ENCODE measurements at regions not wholly inside any gene's neighbourhood (a gene's known extent, or its start where the extent isn't known, plus 50 kb on each side); places are given as distances from the start of the nearest gene placed in this dataset.

DNA sequence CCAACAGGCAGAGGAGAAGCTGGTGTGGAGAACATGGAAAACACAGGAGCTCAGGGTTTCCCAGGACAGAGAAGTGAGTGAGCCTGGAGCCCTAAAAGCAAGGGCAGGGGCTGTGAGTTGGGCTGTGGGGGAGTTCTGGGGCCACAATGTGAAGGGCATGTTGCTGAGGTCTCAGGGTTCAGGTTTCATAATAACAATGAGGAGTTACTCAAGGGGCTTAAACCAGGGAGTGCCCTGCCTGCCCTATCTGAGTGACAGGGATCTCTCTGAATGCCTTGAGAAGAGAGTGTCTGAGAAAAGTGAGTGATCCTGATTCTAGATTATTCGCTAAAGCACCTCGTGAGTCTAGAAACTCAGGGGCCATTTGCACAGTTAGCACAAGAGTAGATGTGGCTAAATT, 129.6 kb downstream of the VPREB1 start:
- no peak for DNase-seq

DNA sequence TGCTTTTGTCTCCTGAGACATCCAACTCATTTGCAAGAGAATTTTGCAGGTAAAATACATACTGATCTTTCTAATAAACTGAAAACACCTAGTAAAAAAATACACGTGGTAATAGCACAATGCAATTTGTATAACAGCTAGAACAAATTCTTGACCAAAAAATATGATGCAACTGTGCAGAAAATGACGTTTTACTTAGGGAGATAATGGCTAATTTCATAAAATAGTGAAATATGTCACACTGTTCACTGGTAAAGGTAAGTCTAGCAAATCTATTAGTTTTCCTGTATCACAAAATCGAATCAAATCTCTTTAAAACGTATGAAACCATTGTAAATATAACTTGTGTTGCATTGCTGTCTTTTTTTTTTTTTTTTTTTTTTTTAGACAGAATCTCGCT, 130.0 kb downstream of the VPREB1 start:
- DNase-seq: no peak

- peak; percentile 53 for DNase-seq
Observed at GRCh38 chr22:22375576-22376351, 131.2 kb downstream of the VPREB1 start.

GRCh38 chr22:22376352-22376706, 131.7 kb downstream of the VPREB1 start:
- DNase-seq: no peak

GRCh38 chr22:22376884-22377283, 131.7 kb downstream of the ZNF280B start:
- peak; percentile 43 for DNase-seq

DNA sequence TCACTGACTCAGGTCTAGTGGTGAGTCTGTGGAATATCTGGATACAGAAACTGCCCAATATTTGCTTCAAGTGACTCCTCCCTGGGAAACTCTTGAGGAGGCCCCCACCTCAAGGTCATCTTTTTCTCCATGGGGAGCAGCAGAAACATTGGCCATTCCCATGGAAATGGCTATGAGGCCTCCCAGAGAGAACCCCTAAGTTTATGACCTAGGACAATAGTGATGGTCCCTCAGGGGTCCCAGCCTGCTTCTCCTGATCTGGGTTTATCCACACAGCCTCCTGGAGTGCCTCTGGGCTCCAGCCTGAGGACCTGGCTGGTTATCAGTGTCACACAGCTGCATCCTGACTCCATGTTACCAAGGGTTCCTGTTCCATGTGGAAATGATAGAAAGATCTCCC, 131.2 kb downstream of the ZNF280B start:
- DNase-seq: peak; percentile 23

DNA sequence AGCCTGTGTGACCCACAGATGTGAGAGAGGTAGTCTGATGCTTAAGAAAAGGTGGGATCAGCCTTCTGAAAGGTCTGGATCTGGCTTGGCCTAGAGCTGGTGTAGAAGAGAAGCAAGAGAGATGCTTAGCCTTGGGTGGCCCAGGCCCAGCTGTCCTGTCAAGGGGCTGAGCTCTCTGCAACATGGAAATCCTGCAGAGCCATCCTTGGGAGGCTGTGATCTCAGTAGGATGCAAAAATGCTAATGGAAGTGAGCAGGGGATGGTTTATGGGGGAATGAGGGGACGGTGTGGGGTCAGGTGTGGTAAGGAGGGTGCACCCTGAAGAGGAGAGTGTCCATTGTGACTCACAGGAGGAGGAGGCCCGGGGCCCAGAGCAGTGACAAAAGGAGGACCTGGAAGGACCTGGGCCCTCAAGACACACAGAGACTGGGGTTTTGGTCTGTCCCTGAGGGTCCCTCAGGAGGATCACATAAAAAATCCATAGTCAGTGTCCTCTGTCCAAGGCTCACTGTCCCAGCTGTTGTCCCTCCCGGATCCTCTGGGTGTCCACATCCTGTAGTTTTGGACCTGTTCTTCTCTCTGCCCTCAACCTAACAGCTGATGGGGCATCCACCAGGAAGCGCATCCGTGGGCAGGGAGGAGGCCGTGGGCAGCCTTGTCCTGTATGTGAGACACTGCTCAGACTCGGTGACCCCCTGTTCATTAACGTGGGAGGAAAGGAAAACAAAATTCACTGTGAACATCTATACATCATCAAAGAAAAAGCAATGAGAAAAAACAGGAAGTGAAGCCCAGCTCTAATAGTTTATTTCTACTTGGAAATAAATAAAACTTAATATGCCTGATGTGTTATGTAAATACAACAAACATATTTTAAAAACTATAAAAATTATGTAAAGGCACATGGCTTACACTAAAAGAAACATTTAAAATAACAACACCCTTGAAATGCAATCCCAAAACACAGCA, 129.8 kb downstream of the ZNF280B start:
- DNase-seq: peak; percentile 27

GRCh38 chr22:22380098-22381030, 128.2 kb downstream of the ZNF280B start:
- DNase-seq: peak; percentile 69

DNA sequence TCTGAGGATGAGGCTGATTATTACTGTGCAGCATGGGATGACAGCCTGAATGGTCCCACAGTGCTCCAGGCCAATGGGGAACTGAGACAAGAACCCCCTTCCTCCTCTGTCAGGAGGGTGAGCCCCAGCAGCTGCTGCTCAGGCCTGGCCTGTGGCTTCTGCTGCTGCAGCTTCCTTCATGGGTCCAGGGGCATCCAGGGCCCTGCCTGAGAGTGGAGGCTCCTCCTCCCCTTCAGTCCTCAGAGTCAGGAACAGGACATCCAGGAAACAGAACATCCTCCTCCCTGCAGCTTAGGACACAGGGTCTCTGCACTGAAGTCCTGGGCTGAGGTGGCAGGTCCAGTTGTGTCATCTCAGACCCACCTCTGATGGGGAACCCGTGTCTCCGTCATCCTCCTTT, 127.2 kb downstream of the ZNF280B start:
- DNase-seq: peak; percentile 49

DNA sequence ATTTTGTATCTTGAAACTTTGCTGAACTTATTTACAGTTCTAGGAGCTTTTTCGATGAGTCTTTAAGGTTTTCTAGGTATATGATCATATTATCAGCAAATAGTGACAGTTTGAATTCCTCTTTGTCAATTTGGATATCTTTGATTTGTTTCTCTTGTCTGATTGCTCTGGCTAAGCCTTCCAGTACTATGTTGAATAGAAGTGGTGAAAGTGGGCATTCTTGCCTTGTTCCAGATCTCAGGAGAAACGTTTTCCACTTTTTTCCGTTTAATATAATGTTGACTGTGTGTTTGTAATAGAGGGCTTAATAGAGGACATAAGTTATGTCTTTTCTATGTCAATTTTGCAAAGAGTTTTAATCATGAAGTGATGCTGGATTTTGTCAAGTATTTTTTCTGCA, 124.3 kb downstream of the ZNF280B start:
- no peak for DNase-seq

DNA sequence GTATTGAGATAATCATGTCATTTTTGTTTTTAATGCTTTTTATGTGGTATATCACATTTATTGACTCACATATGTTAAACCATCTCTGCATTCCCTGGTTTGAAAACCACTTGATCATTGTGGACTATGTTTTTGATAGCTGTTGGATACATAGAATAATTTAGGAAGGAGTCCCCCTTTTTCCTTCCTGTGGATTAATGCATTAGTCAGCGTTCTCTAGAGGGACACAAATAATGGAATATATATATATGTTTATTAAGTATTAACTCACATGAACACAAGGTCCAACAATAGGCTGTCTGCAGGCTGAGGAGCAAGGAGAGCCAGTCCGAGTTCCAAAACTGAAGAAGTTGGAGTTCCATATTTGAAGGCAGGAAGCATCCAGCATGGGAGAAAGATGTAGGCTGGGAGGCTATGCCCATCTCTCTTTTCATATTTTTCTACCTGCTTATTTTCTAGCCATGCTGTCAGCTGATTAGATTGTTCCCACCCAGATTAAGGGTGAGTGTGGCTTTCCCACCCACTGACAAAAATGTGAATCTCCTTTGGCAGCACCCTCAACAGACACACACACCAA, 123.8 kb downstream of the ZNF280B start:
- DNase-seq: no peak

DNA sequence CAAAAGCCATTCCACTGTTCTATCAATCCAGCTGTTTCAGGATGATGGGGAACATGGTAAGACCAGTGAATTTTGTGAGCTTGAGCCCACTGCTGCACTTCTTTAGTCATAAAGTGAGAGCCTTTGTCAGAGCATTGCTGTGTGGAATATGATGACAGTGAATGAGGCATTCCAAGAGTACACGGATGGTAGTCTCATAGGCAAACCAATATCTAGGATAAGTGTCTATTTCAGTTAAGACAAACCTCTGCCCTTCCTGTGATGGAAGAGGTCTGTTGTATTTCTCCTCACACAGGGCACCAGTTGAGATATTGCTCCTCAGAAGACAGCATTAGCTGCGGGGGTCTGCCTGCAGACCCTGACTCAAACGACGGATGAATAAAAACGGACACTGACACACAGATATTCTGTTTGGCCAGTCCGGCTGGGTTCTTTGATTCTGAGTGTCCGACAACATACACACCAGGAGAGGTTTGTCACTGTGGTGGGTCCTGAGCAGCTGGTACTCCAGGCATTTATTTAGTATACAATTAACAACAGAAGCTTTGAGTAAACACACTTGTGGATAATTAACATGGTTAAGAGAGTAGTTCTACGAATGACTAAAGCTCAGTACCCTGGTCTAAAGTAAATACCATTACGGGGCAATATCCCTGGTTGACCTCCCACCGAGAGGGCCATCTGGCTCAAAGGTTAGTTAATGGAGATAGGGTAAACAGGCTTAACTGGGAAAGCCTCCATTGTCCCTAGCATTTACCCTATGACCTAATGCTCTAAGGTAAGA, 121.7 kb downstream of the ZNF280B start:
- peak; percentile 31 for DNase-seq

GRCh38 chr22:22387386-22387736, 121.2 kb downstream of the ZNF280B start:
- no peak for DNase-seq

DNA sequence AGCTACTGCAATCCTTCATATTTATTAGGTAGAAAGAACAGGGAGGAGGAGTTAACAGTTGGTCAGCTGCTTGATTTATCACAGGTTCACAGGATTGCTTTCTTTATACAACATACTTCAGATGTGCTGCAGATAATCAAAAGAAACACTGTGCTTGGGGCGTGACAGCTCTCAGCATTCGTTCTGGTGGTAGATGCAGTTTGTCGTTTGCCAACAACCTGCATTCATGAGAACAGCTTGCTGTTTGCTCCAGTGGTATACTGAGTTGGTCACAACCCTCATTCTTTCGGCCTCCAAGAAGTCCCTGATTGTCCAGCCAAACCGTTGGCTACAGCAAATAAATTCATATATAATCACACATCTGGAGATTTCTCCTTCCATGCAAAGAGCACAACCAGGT, 120.5 kb downstream of the ZNF280B start:
- DNase-seq: no peak

GRCh38 chr22:22388494-22388893, 120.0 kb downstream of the ZNF280B start:
- no peak for DNase-seq

GRCh38 chr22:22389467-22389866, 119.1 kb downstream of the ZNF280B start:
- no peak for DNase-seq

- no peak for DNase-seq
Observed at GRCh38 chr22:22390989-22391388, 117.6 kb downstream of the ZNF280B start.

DNA sequence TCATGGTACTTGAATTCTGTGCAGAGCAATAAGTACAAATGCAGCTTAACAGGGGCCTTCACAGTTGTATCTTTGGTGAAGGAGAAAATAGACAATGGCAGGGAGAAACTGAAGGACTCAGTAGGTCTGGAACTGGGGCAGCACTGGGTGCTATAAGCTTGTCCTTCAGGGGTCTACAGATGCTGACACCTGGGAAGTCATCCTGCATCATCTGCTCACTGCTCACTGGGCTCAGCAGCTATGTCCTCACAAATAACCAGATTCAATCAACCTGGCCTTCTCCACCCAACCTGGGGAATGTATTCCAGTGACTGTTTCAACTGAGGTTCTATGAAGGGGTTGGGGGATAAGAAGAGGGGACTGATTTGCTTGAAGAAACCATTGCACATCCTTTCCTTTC, 117.0 kb downstream of the ZNF280B start:
- no peak for DNase-seq

DNA sequence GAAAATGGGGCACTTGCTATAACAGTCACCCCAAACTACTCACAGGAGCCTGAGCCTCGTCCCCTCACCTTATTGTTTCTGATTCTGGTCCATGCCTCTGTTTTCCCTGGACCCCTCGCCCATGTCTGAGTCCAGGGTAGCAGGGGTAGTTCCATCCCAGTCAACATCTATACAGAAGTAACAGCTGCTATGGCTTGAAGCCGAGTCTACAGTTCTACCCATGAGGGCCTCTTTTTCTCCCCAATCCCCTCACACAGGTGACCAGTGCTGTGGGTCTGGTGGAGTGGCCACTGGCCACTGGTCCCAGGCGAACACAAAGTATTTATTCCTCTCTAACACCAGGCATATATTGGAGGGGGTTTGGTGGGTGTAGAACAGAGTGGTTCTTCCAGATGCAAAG, 116.4 kb downstream of the ZNF280B start:
- DNase-seq: peak; percentile 27

DNA sequence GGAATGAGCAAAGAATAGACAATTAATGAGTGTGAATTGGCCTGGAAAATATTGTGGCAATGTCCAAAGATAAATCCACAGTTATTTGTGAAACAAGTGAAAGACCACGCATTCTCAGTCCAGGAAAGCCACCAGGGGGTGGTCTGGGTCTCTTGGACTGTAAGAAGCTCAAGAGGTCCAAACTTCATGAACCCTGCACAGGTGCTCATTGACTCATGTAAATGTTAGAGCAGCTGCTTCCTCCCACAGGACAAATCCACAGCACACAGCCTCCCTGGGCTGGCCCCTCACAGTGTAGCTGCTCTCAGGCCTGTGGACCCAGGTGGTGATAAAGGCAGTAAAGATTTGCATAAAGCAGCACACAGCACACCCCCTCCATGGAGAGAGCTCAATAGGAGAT, 114.0 kb downstream of the ZNF280B start:
- DNase-seq: peak; percentile 46

- DNase-seq: peak; percentile 52
Observed at GRCh38 chr22:22395245-22395644, 113.3 kb downstream of the ZNF280B start.
